Prostate gland (tissue), 2 donors: ENCODE measurements at regions not wholly inside any gene's neighbourhood (a gene's known extent, or its start where the extent isn't known, plus 50 kb on each side); places are given as distances from the start of the nearest gene placed in this dataset.

Experiments
- POLR2A ChIP-seq: fragments of 450-650 bp; IDR thresholded peaks from one replicate; pipeline ENCODE4 v1.6.1; 2016; ENCODE audit warnings: antibody characterized with exemption, mild to moderate bottlenecking
- POLR2AphosphoS5 ChIP-seq: sonication (generic); formaldehyde crosslinking; IDR thresholded peaks from one replicate; pipeline ENCODE4 v1.6.1; 2017; ENCODE audit warnings: antibody characterized with exemption
- TF ChIP-seq, protein P1 (sequence below), 4 experiments: fragments of 200-600 bp in 2 of 4; fragments of 450-650 bp in 2 of 4; sonication (generic) in 2 of 4; IDR thresholded peaks; 1 replicate in 3 of 4; 2 replicates in 1 of 4; pipeline ENCODE4 v1.5.1; 2016 to 2019; ENCODE audit warnings: antibody characterized with exemption in 4 of 4, mild to moderate bottlenecking in 2 of 4, moderate library complexity in 2 of 4

DNA sequence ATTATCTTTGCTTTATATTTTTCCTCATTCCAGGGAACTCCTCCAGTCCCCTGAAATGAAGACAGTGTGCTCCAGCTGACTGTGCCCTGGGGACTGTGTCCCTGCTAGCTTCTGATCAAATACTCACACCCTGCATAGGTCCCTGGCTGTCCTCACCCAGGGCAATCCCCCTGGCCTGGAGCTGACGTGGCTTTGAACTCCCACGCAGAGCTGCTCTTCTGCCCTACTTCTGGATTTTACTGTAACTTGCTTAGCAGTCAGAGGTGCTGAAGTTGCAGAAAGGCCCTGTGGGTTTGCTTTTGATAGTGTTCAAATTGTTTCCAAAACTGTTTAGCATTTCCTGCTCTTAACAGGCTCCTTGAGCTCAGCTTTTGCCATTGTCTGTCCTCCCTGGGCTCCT, 186.5 kb downstream of the FASLG start:
- TF ChIP-seq, protein P1, sequence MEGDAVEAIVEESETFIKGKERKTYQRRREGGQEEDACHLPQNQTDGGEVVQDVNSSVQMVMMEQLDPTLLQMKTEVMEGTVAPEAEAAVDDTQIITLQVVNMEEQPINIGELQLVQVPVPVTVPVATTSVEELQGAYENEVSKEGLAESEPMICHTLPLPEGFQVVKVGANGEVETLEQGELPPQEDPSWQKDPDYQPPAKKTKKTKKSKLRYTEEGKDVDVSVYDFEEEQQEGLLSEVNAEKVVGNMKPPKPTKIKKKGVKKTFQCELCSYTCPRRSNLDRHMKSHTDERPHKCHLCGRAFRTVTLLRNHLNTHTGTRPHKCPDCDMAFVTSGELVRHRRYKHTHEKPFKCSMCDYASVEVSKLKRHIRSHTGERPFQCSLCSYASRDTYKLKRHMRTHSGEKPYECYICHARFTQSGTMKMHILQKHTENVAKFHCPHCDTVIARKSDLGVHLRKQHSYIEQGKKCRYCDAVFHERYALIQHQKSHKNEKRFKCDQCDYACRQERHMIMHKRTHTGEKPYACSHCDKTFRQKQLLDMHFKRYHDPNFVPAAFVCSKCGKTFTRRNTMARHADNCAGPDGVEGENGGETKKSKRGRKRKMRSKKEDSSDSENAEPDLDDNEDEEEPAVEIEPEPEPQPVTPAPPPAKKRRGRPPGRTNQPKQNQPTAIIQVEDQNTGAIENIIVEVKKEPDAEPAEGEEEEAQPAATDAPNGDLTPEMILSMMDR (IDR thresholded peaks at IDR 0.05), result no peak
- TF ChIP-seq POLR2A (no peak), POLR2AphosphoS5 (no peak)
